Hematopoietic multipotent progenitor cell treated with erythropoietin and hydrocortisone succinate and interleukin-3 and kit ligand, for 15 days (in vitro differentiated cells): ENCODE measurements at regions not wholly inside any gene's neighbourhood (a gene's known extent, or its start where the extent isn't known, plus 50 kb on each side); places are given as distances from the start of the nearest gene placed in this dataset.

ENCODE experiments used
- DNase-seq: peaks from one replicate; pipeline ENCODE4 v3.0.0-alpha.2; 2015; ENCODE audit warnings: low spot score

GRCh38 chr14:62097072-62097471 lies 334.9 kb downstream of the SNAPC1 start:
- no peak for DNase-seq

GRCh38 chr14:62097824-62098223 lies 335.6 kb downstream of the SNAPC1 start:
- DNase-seq, result no peak

- DNase-seq, result no peak
Observed at GRCh38 chr14:62098357-62098756, 336.1 kb downstream of the SNAPC1 start.

DNA sequence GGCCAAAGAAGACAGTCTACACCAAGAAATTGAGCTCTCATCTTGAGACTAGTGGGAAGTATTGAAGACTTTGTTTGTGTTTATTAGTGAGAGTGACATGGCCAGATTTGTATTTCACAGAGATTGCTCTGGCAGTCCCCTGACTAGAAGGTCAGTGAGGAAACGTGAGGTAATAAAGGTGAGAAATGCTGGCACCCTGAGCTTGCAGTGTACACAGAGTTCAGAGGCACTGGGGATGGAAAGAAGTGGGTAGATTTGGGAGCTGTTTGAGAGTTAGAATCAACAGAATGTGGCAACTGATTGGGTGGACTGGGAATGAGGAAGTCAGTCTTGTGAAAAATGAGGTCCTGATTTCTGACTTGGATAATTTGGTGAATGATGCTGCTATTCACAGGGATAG lies 336.9 kb downstream of the SNAPC1 start:
- DNase-seq, result no peak

GRCh38 chr14:62101189-62101588 lies 339.0 kb downstream of the SNAPC1 start:
- no peak for DNase-seq

DNA sequence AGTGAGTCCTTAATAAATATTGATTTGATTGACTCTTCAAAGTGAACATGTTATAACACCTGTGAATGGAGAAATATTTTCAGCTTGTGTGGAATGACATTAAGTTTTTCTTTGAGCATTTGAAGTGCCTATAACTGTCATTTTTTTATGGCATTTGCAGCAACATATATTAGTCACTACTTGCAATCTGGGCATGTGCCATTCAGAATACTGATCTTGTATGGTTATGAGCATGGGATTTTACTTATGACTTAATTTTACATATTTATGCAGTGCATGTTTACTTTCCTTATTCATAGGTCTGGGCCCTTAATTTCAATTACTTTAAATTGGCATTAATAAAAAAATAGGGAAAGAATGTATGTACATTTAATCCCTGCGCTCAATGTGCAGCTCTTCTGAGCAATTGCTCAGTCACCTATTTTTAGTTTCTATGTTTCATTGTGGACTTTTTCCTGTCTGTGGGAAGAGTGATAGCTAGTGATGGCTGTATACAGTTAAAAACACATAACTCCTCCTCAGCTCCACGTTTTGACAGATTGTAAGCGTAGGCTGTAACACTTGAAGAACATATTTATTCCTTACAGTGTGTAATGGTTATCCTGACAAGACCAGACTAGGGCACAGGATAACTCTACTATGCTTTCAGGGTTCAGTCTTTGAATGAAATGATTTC lies 339.6 kb downstream of the SNAPC1 start:
- no peak for DNase-seq

DNA sequence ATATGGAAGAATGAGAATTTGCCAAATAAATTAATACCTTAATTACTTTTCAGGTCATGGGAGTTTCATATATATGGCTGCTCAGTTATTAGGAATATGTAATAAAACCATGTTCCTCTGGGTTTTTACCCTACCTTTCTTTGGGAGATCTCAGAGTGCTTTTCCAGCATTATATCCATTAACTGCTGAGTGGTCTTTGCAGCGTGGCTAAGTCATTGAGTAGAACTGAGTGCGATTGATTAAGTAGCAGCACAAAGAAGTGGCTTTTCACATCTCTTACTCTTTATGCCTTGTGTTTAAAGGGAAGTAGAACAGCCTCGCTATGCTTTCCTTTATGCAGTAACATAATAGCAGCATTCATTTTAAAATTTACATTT lies 340.1 kb downstream of the SNAPC1 start:
- no peak for DNase-seq

DNA sequence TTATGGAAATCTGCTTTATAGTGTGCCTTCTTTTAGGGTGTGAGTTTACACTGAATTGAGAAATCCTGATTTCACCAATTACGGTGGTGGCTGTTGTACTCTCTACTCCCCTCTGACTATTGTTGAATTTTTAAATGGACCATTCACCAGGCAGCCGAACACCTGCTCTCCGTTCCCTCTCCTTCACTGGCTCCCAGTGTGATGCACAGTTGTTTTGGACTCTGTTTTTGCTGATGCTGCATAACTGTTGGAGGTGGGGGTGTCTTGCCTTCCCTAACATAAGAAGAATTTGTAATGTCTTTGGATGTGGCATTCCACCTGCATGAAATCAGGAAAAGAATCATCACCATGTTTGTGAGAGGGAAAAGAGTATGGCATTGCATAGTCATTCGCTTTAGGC lies 341.2 kb downstream of the SNAPC1 start:
- no peak for DNase-seq

- no peak for DNase-seq
Observed at GRCh38 chr14:62110941-62111340, 348.7 kb downstream of the SNAPC1 start.

DNA sequence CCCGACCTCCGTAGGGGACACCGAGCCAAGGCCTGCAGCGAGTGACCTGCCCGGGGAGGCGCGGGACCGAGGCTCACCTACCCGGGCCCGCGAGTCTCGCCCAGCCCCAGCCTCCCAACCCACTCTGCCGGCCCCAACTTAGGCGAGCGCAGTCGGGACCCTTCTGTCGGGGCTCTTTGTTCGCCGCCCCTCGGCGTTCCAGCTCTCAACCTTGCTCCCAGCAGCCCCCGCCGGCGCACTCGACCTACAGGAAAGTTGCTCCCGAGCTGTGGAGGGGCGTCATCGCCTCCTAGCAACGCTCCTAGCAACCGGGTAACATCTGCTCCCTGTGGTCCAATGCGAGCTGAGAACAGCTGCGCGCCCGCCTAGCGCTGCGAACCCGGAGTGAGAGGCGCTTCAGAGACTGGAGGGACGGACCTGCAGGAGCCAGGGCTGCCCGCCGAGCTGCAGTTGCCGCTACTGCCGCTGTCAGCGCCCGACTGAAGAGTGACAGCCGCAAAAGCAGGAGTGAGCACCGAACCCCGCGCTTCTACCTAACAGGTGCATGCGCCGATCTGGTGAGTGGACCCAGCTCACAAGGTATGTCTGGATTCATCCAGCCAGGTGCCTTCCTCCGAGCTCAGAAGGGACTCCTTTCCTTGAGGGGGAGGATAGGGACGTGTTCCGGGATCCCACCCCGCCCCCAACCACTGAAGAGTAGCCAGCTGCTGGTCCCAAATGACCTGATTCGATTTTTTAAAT lies 355.0 kb downstream of the SNAPC1 start:
- no peak for DNase-seq

- no peak for DNase-seq
Observed at GRCh38 chr14:62117751-62118105, 355.5 kb downstream of the SNAPC1 start.

DNA sequence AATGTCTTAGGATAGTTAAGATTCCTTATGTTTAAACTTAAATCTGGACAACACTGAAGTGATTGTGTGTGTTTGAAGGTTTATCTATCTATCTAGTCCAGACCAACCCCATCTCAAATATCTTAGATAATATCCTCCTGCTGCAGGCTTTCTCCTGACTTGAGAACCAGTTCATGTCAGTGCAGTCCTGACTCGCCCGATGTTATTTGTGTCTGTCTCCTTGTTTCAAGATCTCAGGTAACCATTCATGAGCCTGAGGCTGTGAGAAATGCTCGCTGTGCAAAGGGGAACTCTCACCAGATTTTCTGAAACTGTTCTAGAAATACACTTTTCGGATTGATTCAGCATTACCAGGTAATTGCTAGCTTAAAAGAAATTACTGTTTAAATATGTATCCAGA lies 356.2 kb downstream of the SNAPC1 start:
- no peak for DNase-seq

DNA sequence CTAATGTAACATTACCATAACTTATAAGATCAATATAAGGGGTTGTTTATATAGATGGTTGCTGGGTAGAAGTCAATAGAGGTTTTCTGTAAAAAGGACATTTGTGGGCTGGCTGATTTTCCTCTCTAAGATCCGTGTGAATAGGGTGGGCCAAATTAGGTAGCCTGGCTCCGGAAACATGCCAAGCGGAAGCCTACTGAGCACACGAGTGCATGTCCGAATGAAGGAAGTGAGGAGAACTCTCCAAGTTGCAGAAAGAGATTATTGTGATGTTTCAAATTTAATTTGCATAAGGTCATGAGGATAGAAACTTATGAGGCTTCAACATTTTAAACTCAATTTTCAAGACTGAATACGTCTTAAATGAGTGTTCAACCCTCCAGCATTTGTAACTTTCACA lies 356.7 kb downstream of the SNAPC1 start:
- DNase-seq, result no peak

GRCh38 chr14:62123961-62124360 lies 361.7 kb downstream of the SNAPC1 start:
- DNase-seq, result no peak

- DNase-seq, result no peak
Observed at GRCh38 chr14:62125793-62126192, 363.6 kb downstream of the SNAPC1 start.

GRCh38 chr14:62126879-62127478 lies 364.8 kb downstream of the SNAPC1 start:
- DNase-seq, result peak; percentile 8

- no peak for DNase-seq
Observed at GRCh38 chr14:62130441-62130840, 368.2 kb downstream of the SNAPC1 start.

DNA sequence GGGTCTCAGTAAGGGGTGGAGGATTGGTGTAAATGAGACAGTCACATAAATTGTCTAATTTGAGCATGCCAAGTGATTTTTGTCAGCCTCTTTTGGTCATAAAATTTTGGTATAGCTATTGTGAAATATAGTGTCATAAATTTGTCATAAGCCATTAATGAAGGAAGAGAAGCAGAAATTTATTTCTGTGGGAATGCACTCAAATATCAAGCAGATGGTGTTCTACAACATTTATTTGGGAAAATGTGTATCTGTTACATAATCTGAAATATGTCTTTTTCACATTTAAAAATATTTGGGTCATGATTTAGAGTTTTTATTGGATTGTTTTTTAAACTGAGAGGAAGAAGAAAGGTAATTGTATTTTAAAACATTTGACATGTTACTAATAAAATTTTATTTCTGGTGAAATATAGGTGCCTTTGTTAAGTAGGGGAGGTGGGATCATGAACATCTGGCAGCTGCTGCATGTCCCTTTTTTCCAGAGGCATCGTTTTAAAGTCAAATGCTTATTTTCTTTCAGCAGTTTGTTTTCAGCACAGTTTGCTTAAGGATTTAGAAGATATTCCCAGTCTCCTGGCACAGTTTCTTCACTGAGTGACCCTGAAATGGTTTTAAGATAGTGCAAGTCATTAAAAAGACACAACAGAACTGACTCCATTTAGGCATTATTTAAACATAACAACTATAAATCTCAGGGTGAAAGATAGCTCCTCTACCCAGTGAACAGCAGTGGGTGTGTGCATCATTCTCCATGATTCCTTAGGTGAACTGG lies 371.7 kb downstream of the SNAPC1 start:
- no peak for DNase-seq

- DNase-seq, result no peak
Observed at GRCh38 chr14:62138593-62138992, 376.4 kb downstream of the SNAPC1 start.

DNA sequence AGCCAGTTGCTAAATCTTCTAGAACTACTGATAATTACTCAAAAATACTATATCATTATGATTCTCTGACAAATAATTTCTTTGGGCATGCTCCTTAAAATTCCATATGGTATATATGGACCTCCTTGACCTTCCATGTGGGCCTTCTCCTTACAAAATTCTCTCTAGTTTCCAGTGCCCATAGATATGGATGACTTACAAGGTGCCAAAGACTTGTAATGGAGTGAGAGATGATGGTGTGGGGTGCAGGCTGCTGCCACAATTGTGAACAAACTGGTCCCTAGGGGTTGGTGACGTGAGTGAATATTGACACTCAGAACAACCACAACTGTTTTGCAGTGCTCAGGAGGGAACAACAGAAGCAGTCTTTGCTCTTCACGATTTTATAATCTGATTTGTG lies 378.9 kb downstream of the SNAPC1 start:
- no peak for DNase-seq

DNA sequence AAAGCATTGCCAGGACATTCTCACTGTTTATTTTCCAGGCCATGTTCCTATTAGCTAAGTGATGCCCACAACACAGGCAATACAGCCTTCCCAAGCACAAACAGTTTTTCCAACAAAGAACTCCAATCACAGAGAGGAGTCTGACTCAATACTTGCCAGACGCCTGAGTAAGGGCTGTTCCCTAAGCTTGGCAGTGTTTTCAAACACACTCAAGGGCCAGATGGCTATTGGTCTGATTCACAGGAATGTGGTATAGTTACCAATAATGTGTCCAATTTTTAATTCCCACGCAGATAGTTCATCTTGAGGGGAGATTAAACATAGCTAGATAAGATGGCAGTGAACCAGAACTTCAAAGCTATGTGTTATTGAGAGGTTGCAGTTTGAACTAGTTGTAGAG lies 381.0 kb downstream of the SNAPC1 start:
- no peak for DNase-seq

DNA sequence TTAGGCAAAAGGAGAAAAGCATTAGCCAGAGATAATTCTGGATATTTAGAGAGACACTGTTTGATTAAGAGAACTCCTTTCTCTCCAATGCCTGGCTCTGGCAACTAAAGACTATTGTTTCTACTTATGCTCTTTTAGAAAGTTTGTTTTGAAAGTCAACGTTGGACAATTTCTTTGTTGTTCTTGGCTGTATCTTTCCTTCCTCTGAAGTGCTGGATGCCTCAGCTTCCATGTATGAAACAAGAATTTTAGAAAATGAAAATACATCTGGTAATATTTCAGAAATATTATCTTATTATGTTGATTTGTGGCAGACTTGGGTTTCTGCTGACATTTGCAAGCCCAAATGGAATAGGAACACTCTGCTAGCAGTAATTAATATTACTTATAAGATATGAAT lies 382.6 kb downstream of the SNAPC1 start:
- DNase-seq, result no peak

GRCh38 chr14:62146030-62146429 lies 383.8 kb downstream of the SNAPC1 start:
- DNase-seq, result no peak
